GM04503 (cell line): ENCODE measurements at regions not wholly inside any gene's neighbourhood (a gene's known extent, or its start where the extent isn't known, plus 50 kb on each side); places are given as distances from the start of the nearest gene placed in this dataset.

Experiments
- DNase-seq: peaks from one replicate; pipeline ENCODE4 v3.0.0-alpha.2; 2012; ENCODE audit warnings: low read depth

DNA sequence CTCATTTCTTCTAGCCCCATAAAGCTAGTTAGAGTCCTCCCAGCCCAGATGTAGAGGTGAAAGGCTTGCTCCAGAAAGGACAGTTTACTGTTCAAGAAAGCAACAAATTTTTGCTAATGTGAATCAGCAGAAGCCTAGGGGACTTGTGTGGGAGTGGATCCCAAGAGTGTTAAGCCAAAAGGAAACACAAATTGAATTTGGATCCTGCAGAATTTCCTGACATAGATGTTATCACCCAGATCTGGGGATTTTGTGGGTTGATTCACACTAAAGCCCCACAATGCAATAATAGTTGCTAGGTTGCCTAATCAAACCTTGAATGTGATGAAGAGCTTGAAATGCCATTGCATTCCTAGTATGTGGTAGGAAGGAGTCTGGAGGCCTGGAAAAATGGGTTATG is 135.2 kb upstream of the HS3ST3A1 start:
- peak; percentile 86 for DNase-seq

- no peak for DNase-seq
Measured at GRCh38 chr17:13740686-13741085, 139.0 kb upstream of the HS3ST3A1 start.

GRCh38 chr17:13741744-13742143 is 140.0 kb upstream of the HS3ST3A1 start:
- DNase-seq, result no peak

- no peak for DNase-seq
Measured at GRCh38 chr17:13743906-13744305, 142.2 kb upstream of the HS3ST3A1 start.

- DNase-seq, result no peak
Measured at GRCh38 chr17:13746404-13746803, 144.7 kb upstream of the HS3ST3A1 start.

GRCh38 chr17:13749166-13749890 is 147.6 kb upstream of the HS3ST3A1 start:
- DNase-seq, result no peak

GRCh38 chr17:13749891-13750235 is 148.1 kb upstream of the HS3ST3A1 start:
- no peak for DNase-seq

- DNase-seq, result no peak
Measured at GRCh38 chr17:13750816-13751793, 149.4 kb upstream of the HS3ST3A1 start.

- DNase-seq, result no peak
Measured at GRCh38 chr17:13753154-13753553, 151.4 kb upstream of the HS3ST3A1 start.

DNA sequence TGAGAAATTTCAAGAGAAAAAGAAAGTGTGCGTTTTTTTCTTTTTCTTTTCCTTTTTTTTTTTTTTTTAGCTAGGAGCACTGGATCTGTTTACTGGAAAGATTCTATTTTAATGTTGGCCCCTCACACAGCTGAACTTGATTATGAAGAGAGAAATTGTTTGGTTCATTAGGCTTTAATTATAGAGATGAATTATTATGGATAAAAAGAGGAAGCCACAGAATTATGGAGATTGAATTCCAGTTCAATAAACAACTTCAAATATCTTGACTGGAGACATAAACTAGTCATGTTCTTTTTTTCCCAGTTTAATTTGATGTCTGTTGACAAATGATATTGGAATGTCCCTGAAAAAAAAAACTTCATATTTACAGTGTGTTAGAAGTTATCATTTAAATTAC is 152.0 kb upstream of the HS3ST3A1 start:
- no peak for DNase-seq

- no peak for DNase-seq
Measured at GRCh38 chr17:13755851-13756250, 154.1 kb upstream of the HS3ST3A1 start.

DNA sequence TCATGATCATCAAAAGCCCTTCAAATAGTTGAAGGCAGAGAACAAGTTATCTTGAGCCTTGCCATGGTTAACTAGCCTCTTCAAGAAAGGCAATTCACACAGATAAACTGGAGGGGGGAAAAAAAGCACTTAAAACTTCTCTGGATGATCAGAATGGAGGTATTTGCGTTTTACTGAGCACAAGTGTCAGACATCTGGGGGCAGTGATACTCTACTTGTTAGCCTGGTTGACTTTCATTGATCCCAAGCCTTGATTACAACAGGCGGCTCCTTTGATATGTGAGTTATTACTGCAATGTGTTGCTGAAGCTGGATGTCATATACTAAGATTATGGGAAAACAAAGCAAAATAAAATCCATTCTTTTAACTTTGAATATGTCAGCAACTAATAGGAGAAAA is 155.0 kb upstream of the HS3ST3A1 start:
- no peak for DNase-seq

- DNase-seq, result no peak
Measured at GRCh38 chr17:13757871-13758270, 156.1 kb upstream of the HS3ST3A1 start.

- no peak for DNase-seq
Measured at GRCh38 chr17:13759518-13760335, 158.0 kb upstream of the HS3ST3A1 start.

- no peak for DNase-seq
Measured at GRCh38 chr17:13761038-13761603, 159.4 kb upstream of the HS3ST3A1 start.

- no peak for DNase-seq
Measured at GRCh38 chr17:13765701-13766100, 164.0 kb upstream of the HS3ST3A1 start.

GRCh38 chr17:13770702-13771101 is 169.0 kb upstream of the HS3ST3A1 start:
- no peak for DNase-seq

DNA sequence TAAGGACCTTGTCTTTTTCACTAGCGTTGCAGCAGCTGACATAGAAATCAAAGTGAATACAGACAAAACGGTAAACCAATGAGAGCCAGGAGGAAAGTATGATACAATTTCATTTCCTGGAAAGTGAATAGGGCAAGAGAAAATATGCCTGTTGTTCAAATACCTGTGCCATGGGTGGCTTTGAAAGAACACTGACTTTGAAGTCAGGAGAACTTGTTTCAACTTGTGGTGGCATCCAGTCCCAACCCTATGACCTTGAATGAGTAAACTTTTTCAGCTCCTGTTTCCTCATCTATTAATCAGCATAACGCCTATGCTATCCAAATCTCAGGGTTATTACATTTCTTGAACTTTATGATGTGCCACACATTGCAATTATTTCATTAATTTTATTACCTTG is 173.7 kb upstream of the HS3ST3A1 start:
- DNase-seq, result no peak

- DNase-seq, result peak; percentile 18
Measured at GRCh38 chr17:13776027-13776551, 174.4 kb upstream of the HS3ST3A1 start.

DNA sequence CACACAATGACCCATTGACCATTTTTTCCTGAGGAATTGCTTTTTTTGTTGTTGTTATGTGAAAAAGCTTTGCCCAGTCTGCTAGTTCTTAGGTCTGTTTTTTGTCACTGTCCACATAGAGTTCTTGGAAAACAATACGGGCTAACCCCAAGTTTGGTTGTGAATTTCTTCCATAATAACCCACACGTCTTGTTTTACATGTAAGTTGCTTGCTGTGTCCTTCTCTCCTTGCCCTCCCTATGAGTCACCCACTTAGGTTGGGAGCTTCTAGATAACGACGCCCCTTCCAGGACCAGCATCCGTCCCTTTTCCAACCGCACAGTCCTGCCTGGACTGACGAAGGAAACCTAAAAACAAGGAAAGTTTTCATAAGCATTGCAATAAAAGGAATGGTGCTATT is 175.3 kb upstream of the HS3ST3A1 start:
- DNase-seq, result no peak

DNA sequence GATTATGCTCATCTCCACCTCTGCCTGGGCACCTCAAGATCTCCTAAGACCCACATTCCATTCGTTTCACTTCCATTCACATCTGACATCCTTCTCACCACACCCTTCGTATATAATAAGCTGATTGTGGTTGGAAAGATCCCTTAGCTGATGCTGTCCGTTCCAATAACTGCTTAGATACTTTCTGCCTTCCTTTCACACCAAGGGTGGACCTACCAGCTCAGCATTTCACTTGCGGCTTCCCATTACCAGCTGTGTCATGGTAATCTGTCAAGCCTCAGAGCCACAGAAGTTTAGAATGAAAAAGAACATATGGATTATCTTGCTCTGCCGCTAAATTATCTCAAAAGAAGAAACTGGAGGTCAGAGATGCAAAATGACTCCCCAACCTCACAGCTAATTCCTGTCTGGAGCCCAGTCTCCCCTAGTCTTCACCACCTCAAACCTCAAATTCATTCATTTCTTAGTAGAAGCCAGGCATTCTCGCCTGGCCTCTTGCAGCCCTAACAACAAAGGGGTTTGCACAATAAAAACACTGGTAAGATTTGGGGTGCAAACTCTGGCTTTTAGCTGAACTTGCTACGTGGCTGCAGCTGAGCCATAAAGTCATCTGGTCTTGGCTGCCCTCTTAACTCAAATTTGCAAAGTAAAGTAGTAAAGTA is 182.8 kb upstream of the HS3ST3A1 start:
- no peak for DNase-seq
